ENCODE measurements at regions not wholly inside any gene's neighbourhood (a gene's known extent, or its start where the extent isn't known, plus 50 kb on each side); places are given as distances from the start of the nearest gene placed in this dataset.

DNA sequence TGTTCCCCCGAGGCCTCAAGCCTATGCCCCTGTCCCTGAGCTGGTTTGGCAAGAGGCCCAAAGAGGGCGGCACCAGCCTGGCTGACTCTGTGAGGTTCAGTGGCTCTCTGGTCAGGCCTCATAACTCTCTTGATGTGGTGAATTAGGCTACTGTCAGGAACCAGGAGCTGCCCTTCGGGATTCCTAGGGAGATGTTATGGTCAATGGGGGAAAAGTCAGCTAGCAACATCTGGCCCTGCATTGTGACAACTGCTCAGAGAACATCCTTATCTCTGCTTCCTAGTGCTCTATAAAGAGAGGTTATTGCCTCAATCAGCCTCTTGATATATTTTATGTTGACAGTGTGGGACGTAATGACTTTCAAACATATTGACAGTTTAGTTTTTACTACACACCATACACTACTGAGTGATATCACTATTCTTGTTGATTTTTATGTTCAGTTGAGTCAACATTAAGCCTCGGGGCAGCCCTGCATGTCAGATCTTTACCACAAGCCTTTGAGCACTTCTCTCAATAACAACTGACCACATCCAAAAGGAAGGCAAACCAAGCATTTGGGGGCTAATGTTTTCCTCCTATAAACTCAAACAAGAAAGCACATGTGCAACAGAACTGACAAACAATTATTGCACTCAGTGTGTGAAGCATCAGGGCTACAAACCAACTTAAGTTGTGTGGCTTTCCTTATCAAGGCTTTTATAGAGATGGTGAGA lies 448.3 kb upstream of the SLC14A2 start:
- WGBS, 2 donors = 75 to 87% methylated on average over 5 of the region's 5 CpGs
- no peaks in the 10 kb centered on the region for H3K36me3 ChIP-seq
- peak in 1 of 2 donors; percentile 5 for DNase-seq
- no peak overlapping the region for H3K27ac ChIP-seq
- H3K4me3 ChIP-seq (replicated peaks in 1 of 3) = no peak overlapping the region
- no peaks in the 10 kb centered on the region for H3K27me3 ChIP-seq
- H3K9me3 ChIP-seq = no peaks in the 10 kb centered on the region
- H3K4me1 ChIP-seq = peaks cover 15 to 20% of the 10 kb centered on the region in 2 donors
- TF ChIP-seq CTCF (IDR thresholded peaks at IDR 0.05) = no peak
- no peak for TF ChIP-seq POLR2A (IDR thresholded peaks at IDR 0.05)
- intact Hi-C loops (cut with DNase I) = no loop called here

DNA sequence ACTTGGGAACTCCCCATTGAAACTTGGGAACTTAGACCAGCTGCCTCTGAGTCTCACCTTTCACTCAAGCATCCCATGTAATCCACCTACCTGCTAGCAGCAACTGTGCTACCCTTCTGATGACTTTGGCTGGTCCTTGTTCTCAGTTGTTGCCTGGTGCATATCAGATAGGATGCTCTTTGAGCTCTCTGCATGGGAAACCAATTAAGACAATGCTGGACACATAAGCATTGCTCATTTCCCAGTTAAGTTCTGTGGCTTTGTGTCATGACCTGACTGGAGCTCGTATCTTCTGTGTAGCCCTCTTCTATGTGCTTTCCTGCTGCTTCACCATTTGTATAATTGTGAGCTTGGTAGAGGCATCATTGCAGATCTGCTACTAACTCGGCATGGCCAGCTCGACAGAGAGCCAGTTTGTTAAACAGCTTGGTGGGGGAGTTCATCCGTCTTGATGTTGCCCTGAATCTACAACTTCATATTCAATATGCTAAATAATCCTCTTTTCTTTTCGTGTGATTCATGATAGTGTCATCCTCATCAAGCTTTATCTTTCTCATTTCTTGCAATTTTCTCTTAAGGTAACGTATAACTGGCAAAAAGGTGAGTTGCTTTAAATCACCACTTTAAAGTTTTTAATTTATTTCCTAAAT lies 447.5 kb upstream of the SLC14A2 start:
- no peaks in the 10 kb centered on the region for H3K27me3 ChIP-seq
- WGBS, 2 donors = 78 to 94% methylated on average over 6 of the region's 6 CpGs
- intact Hi-C loops (cut with DNase I) = no loop called here
- no peak overlapping the region for H3K27ac ChIP-seq
- no peak for TF ChIP-seq CTCF (IDR thresholded peaks at IDR 0.05)
- TF ChIP-seq POLR2A (IDR thresholded peaks at IDR 0.05) = no peak
- peaks cover 15 to 20% of the 10 kb centered on the region in 2 donors for H3K4me1 ChIP-seq
- no peak for DNase-seq
- H3K36me3 ChIP-seq = no peaks in the 10 kb centered on the region
- H3K9me3 ChIP-seq = no peaks in the 10 kb centered on the region
- no peak overlapping the region for H3K4me3 ChIP-seq (replicated peaks in 1 of 3)

DNA sequence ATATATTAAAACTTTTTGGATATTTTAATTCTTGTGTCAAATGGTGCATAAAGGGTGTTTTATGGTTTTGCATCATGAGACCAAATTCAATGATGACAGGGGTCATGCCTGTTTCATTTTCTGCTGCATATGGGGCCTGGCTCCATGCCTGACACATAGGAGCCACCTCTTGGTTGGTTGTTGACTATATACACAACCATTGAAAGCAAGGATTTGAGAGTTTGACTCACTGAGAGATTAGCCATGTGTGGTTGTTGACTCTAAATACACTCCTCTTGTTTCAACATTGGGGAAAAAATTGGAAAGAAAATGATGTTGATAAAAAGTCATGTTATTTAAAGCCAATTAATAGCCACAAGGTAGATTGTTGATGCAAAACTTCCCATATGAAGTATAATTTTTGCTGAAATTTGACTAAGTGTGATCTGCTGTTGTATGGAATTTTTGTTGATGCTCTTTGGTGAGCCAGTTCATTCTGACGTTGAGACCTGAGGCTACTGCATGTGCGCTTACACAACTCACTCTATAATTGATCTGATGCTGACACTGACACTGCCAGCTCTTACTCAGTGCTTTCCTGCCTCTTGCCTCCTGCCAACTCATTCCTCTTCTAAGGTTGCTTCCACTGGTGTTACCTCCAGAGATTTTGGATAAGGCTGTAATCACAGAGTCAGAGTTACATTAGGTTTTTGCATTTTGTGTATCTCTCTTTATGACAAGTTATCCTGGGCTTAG lies 446.2 kb upstream of the SLC14A2 start:
- TF ChIP-seq CTCF (IDR thresholded peaks at IDR 0.05) (no peak), POLR2A (IDR thresholded peaks at IDR 0.05) (no peak)
- Histone ChIP-seq H3K27me3 (no peaks in the 10 kb centered on the region), H3K36me3 (no peaks in the 10 kb centered on the region), H3K27ac (peak overlapping the region in 1 of 3 donors; percentile 7), H3K9me3 (no peaks in the 10 kb centered on the region), H3K4me3 (replicated peaks in 1 of 3) (no peak overlapping the region), H3K4me1 (peaks cover 15 to 20% of the 10 kb centered on the region in 2 donors)
- intact Hi-C loops (cut with DNase I) = no loop called here
- 63 to 70% methylated on average over 2 of the region's 2 CpGs for WGBS, 2 donors
- DNase-seq = peak; percentile 5 to 16

DNA sequence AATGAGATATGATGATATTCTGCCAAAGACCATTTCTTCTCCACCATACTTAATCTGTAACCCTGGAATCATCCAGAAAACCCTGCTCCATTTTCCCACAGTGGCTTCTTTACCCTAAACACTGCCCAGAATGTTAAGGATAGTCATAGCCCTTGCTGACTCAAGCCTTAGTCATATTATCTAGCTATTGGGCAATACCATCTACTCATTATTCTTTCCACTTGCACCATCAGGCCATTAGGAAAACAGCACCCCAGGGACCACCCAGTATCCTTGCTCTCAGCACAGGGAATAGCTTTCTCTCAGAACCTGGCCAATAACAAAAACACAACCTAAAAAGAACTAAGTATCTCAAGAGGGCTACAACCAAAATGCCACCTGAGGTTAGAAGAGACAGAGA lies 445.7 kb upstream of the SLC14A2 start:
- Histone ChIP-seq H3K9me3 (no peaks in the 10 kb centered on the region), H3K36me3 (no peaks in the 10 kb centered on the region), H3K4me3 (replicated peaks in 1 of 3) (no peak overlapping the region), H3K27me3 (no peaks in the 10 kb centered on the region), H3K27ac (no peak overlapping the region), H3K4me1 (peaks cover 15 to 20% of the 10 kb centered on the region in 2 donors)
- intact Hi-C loops (cut with DNase I) = no loop called here
- TF ChIP-seq CTCF (IDR thresholded peaks at IDR 0.05) = no peak
- TF ChIP-seq POLR2A (IDR thresholded peaks at IDR 0.05) = no peak
- DNase-seq = peak; percentile 2 to 8
